Parathyroid adenoma (tissue), 2 donors: ENCODE measurements at regions not wholly inside any gene's neighbourhood (a gene's known extent, or its start where the extent isn't known, plus 50 kb on each side); places are given as distances from the start of the nearest gene placed in this dataset.

Experiments
- H2AFZ ChIP-seq: fragments of 300-600 bp; sonication (generic); one replicate; pipeline ENCODE4 v1.7.0; 2017; ENCODE audit warnings: antibody characterized with exemption, mild to moderate bottlenecking
- H3K27ac ChIP-seq: fragments of 300-600 bp; sonication (generic); one replicate; pipeline ENCODE4 v1.7.0; 2017
- H3K27me3 ChIP-seq: fragments of 300-600 bp; sonication (generic); one replicate; pipeline ENCODE4 v1.7.0; 2017; ENCODE audit warnings: low read length; ENCODE audit not compliant: control insufficient read depth, insufficient read depth
- H3K36me3 ChIP-seq: fragments of 300-600 bp; sonication (generic); one replicate; pipeline ENCODE4 v1.7.0; 2017; ENCODE audit warnings: low read length; ENCODE audit not compliant: control insufficient read depth, insufficient read depth
- H3K4me1 ChIP-seq: fragments of 300-600 bp; sonication (generic); one replicate; pipeline ENCODE4 v1.7.0; 2017; ENCODE audit warnings: control low read depth
- H3K4me2 ChIP-seq: fragments of 300-600 bp; sonication (generic); one replicate; pipeline ENCODE4 v1.7.0; 2017; ENCODE audit warnings: low read length
- H3K4me3 ChIP-seq: fragments of 300-600 bp; sonication (generic); one replicate; pipeline ENCODE4 v1.7.0; 2017; ENCODE audit warnings: low read depth, low read length
- H3K79me2 ChIP-seq: fragments of 300-600 bp; sonication (generic); one replicate; pipeline ENCODE4 v1.7.0; 2017; ENCODE audit warnings: control low read depth
- H3K9ac ChIP-seq: fragments of 300-600 bp; sonication (generic); one replicate; pipeline ENCODE4 v1.7.0; 2017; ENCODE audit warnings: mild to moderate bottlenecking
- H3K9me3 ChIP-seq: fragments of 300-600 bp; sonication (generic); one replicate; pipeline ENCODE4 v1.7.0; 2017; ENCODE audit warnings: low read length; ENCODE audit not compliant: control insufficient read depth
- TF ChIP-seq, protein P1 (sequence below): fragments of 300-600 bp; sonication (generic); IDR thresholded peaks from one replicate; pipeline ENCODE4 v1.7.0; 2017; ENCODE audit warnings: antibody characterized with exemption, mild to moderate bottlenecking
- donor health status: primary hyperparathyroidism.

DNA sequence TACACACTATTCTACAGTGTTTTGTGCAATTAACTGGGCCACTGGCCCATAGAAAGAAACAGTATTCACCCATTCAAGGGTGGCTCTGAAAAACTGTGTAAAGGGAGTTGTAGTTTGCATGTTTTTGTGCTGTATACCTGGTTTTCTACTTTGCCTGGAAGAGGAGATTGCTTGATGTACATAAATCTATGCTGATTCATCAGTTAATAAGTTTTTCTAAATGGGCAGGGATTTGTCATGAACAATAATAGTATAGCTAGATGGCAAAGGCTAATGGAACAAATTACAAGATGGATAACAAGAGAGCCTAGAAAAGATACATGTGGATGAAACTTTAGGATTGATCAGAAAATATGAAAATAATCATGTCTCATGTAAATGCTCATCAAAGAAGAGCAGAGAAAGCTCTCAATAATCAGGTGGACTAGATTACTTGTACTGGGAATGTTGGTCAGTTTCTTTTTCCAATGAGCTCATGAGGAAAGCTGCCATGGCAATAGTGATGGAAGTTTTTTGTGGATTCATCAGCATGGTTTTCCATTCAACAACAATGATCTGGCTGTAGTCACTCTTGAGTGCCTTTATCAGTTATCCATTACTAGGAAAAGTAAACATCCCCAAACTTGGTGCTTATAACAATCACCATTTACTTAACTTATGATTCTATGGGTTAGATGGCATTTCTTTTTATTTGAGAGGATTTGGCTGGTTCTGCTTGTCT lies 602.8 kb downstream of the BRINP3 start:
- TF ChIP-seq, protein P1, sequence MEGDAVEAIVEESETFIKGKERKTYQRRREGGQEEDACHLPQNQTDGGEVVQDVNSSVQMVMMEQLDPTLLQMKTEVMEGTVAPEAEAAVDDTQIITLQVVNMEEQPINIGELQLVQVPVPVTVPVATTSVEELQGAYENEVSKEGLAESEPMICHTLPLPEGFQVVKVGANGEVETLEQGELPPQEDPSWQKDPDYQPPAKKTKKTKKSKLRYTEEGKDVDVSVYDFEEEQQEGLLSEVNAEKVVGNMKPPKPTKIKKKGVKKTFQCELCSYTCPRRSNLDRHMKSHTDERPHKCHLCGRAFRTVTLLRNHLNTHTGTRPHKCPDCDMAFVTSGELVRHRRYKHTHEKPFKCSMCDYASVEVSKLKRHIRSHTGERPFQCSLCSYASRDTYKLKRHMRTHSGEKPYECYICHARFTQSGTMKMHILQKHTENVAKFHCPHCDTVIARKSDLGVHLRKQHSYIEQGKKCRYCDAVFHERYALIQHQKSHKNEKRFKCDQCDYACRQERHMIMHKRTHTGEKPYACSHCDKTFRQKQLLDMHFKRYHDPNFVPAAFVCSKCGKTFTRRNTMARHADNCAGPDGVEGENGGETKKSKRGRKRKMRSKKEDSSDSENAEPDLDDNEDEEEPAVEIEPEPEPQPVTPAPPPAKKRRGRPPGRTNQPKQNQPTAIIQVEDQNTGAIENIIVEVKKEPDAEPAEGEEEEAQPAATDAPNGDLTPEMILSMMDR = no peak
- no peak overlapping the region for H3K9ac ChIP-seq
- no peak overlapping the region for H2AFZ ChIP-seq
- H3K27ac ChIP-seq = no peak overlapping the region
- H3K4me2 ChIP-seq = no peak overlapping the region
- H3K36me3 ChIP-seq = no peaks in the 10 kb centered on the region
- H3K4me3 ChIP-seq = no peak overlapping the region
- no peaks in the 10 kb centered on the region for H3K79me2 ChIP-seq
- H3K27me3 ChIP-seq = no peaks in the 10 kb centered on the region
- no peaks in the 10 kb centered on the region for H3K4me1 ChIP-seq
- H3K9me3 ChIP-seq = no peaks in the 10 kb centered on the region

DNA sequence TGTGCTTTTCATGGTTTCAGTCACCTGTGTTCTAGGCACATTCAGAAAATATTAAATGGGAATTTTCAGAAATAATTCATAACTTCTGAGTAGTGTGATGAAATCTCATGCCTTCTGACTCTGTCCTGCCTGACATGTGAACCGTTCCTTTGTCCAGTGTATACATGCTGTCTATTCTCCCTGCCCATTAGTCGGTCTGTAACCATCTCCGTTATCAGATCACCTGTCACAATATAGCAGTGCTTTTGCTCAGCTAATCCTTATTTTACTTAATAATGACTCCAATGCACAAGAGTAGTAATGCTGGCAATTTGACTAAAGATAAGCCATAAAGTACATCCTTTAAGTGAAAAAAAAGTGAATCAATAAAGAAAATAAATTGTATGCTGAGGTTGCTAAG lies 597.5 kb downstream of the BRINP3 start:
- Histone ChIP-seq H3K27me3 (no peaks in the 10 kb centered on the region), H3K4me2 (no peak overlapping the region), H3K9me3 (no peaks in the 10 kb centered on the region), H3K4me3 (no peak overlapping the region), H3K9ac (no peak overlapping the region), H3K27ac (no peak overlapping the region), H3K79me2 (no peaks in the 10 kb centered on the region), H2AFZ (no peak overlapping the region), H3K36me3 (no peaks in the 10 kb centered on the region), H3K4me1 (no peaks in the 10 kb centered on the region)
- TF ChIP-seq, protein P1 = no peak

DNA sequence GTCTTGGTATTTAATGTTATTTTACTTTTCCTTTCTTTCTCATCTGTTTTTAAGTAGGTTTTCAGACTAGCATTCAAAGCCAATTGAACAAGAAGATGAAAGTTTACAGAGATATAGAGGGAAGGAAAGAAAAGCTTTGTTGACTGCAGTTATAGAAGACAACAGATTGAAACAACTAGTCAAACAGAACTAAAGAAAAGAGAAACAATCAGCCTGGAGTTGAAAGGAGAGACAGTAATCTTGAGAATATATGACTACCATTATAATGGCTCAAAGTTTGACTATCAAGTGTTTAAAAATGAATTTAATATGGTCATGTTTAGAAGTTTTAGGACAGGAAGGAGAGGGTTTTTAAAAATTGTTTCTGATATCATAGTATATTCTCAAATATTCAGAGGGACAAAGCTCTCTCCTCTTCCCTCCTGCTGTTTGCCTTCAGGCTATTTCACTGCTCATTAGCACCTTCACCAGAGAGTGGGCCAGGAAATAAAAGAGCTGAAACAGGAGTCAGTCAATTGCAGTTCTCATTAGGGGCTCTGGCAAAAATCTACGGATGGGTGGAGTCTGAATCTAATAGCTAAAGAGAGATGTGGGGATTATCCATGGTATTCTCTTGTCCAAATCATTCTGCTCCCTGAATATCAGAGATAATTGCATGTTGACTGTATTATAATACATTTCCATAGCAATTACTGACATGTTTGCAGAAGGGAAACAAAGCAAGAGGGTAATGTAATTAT lies 577.8 kb downstream of the BRINP3 start:
- no peaks in the 10 kb centered on the region for H3K36me3 ChIP-seq
- no peak overlapping the region for H3K27ac ChIP-seq
- H3K4me3 ChIP-seq = no peak overlapping the region
- no peak overlapping the region for H2AFZ ChIP-seq
- H3K27me3 ChIP-seq = no peaks in the 10 kb centered on the region
- H3K9me3 ChIP-seq = no peaks in the 10 kb centered on the region
- H3K79me2 ChIP-seq = no peaks in the 10 kb centered on the region
- no peak overlapping the region for H3K4me2 ChIP-seq
- H3K9ac ChIP-seq = no peak overlapping the region
- no peaks in the 10 kb centered on the region for H3K4me1 ChIP-seq
- TF ChIP-seq, protein P1 = no peak

DNA sequence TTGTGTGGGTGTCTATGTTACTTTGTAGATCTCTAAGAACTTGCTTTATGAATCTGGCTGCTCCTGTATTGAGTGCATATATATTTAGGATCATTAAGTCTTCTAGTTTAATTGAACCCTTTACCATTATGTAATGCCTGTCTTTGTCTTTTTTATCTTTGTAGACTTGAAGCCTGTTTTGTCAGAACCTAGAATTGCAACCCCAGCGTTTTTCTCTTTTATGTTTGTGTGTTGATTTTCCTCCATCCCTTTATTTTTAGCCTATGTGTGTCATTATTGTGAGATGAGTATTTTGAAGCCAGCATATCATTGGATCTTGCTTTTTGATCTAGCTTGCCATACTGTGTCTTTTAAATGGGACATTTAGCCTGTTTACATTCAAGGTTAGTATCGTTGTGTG lies 573.2 kb downstream of the BRINP3 start:
- H3K79me2 ChIP-seq = no peaks in the 10 kb centered on the region
- H3K4me3 ChIP-seq = no peak overlapping the region
- no peak overlapping the region for H3K4me2 ChIP-seq
- no peaks in the 10 kb centered on the region for H3K27me3 ChIP-seq
- no peaks in the 10 kb centered on the region for H3K4me1 ChIP-seq
- no peaks in the 10 kb centered on the region for H3K36me3 ChIP-seq
- no peaks in the 10 kb centered on the region for H3K9me3 ChIP-seq
- TF ChIP-seq, protein P1 = no peak
- no peak overlapping the region for H2AFZ ChIP-seq
- H3K27ac ChIP-seq = no peak overlapping the region
- no peak overlapping the region for H3K9ac ChIP-seq

DNA sequence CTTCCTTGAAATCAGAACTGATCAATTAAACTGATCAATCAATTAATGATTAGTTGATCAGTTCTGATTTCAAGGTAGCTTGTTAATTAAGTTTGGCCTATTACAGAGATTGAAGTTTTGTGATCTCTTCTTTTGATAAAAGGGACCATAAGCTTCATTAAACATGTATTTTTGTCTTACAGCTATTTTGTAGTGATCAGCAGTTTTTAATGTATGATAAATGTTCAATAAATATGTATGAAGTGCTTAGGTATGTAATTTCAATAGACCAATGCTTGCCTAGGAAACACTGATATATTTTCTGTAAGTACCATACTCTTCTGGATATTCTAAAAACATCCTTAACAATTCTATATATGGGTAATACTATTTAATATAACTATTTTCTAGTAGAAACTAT lies 569.6 kb downstream of the BRINP3 start:
- H3K27ac ChIP-seq = no peak overlapping the region
- H3K79me2 ChIP-seq = no peaks in the 10 kb centered on the region
- H3K4me3 ChIP-seq = no peak overlapping the region

More for the DNA sequence above, 569.6 kb downstream of the BRINP3 start:
- Histone ChIP-seq H3K9me3 (no peaks in the 10 kb centered on the region), H3K27me3 (no peaks in the 10 kb centered on the region), H2AFZ (no peak overlapping the region), H3K4me1 (no peaks in the 10 kb centered on the region), H3K4me2 (no peak overlapping the region), H3K9ac (no peak overlapping the region), H3K36me3 (no peaks in the 10 kb centered on the region)
- TF ChIP-seq, protein P1 = no peak
